Chondrocyte (in vitro differentiated cells): ENCODE measurements at regions not wholly inside any gene's neighbourhood (a gene's known extent, or its start where the extent isn't known, plus 50 kb on each side); places are given as distances from the start of the nearest gene placed in this dataset.

Experiments used
- DNase-seq: peaks from one replicate; pipeline ENCODE4 v3.0.0; 2021; ENCODE audit warnings: mixed read lengths, low spot score
- H3K27ac Mint-ChIP-seq: one replicate; pipeline ENCODE4 v1.8.0; 2021; ENCODE audit warnings: mild to moderate bottlenecking, moderate library complexity, mixed read lengths; ENCODE audit not compliant: unreplicated experiment
- H3K27me3 Mint-ChIP-seq: 2 replicates; pipeline ENCODE4 v1.8.0; 2021; ENCODE audit warnings: low read depth, mixed read lengths
- H3K36me3 Mint-ChIP-seq: 2 replicates; pipeline ENCODE4 v1.8.0; 2021; ENCODE audit warnings: low read depth, mixed read lengths
- H3K4me1 Mint-ChIP-seq: 2 replicates; pipeline ENCODE4 v1.8.0; 2021; ENCODE audit warnings: low read depth, mild to moderate bottlenecking, mixed read lengths
- H3K4me3 Mint-ChIP-seq: one replicate; pipeline ENCODE4 v1.8.0; 2021; ENCODE audit warnings: mild to moderate bottlenecking, moderate library complexity, mixed read lengths; ENCODE audit not compliant: unreplicated experiment
- H3K9me3 Mint-ChIP-seq: 2 replicates; pipeline ENCODE4 v1.8.0; 2021; ENCODE audit warnings: low read depth, mixed read lengths
- CTCF ChIP-seq: fragments of 200-600 bp; sonication (generic); IDR thresholded peaks from 2 replicates; pipeline ENCODE4 v1.5.0; 2021; ENCODE audit warnings: antibody characterized with exemption, mild to moderate bottlenecking, moderate library complexity

DNA sequence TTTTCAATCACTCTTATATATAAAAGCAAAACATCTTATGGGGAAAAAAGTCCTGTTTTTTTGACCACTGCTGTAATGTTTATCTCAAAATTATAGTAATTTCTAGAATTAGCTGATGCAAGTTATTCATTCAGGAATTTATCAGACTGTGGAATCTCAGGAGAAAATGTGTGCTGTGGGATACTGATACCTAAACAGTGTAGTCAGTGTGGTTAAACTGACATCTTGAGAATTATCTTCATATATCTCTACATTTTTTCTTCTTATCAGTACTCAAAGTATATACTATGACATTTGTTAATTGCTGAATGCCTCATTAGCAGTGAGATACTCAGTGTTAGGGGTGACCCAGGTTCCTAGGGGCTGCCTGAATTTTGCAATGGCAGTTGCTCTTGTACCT lies 839.3 kb downstream of the KCNT2 start:
- Mint-ChIP-seq H3K9me3 (peaks cover 6% of the 10 kb centered on the region), H3K4me3 (no peak overlapping the region), H3K27ac (no peak overlapping the region), H3K27me3 (no peaks in the 10 kb centered on the region), H3K4me1 (peaks cover 6% of the 10 kb centered on the region), H3K36me3 (no peaks in the 10 kb centered on the region)
- TF ChIP-seq CTCF: no peak
- DNase-seq: no peak

DNA sequence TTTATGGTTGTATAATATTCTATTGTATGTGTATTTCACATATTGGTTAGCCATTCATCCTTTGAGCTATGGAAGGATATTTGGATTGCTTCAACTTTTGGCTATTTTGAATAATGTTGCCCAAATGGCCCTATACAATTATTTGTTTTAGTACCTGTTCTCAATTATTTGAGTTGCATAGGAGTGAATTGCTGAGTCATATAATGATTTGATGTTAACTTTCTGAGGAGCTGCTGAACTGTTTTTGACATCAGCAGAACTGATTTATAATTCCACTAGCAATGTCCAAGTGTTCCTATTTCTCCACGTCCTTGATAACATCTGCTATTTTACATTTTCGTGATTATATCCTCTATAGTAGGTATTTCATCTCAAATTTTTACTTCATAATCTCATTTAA lies 839.9 kb downstream of the KCNT2 start:
- H3K4me1 Mint-ChIP-seq: peaks cover 7% of the 10 kb centered on the region
- no peak for TF ChIP-seq CTCF
- DNase-seq: no peak
- no peaks in the 10 kb centered on the region for H3K27me3 Mint-ChIP-seq
- H3K27ac Mint-ChIP-seq: no peak overlapping the region
- H3K9me3 Mint-ChIP-seq: peaks cover 7% of the 10 kb centered on the region
- no peaks in the 10 kb centered on the region for H3K36me3 Mint-ChIP-seq
- no peak overlapping the region for H3K4me3 Mint-ChIP-seq

DNA sequence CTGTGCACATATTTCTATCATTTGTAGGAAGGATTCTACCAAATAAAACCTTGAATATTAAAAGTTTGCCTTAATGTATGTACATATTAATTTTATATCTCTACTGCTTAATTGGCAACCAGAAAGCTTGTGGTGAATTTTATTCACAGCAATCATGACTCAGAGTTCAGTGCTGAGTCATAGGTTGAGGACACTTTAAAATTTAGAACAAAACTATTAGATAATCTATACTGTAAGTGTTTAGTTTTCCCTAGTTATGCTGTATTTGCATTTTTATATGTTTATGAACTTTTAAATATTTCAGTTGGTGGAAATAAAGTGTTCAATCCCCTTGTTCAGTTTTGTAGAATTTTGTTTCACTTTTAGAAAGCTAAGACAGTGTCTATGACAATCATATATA lies 841.5 kb downstream of the KCNT2 start:
- no peaks in the 10 kb centered on the region for H3K36me3 Mint-ChIP-seq
- H3K27ac Mint-ChIP-seq: no peak overlapping the region
- H3K9me3 Mint-ChIP-seq: peaks cover 7% of the 10 kb centered on the region
- no peak for DNase-seq
- H3K4me3 Mint-ChIP-seq: no peak overlapping the region
- no peak for TF ChIP-seq CTCF
- no peaks in the 10 kb centered on the region for H3K27me3 Mint-ChIP-seq
- peaks cover 7% of the 10 kb centered on the region for H3K4me1 Mint-ChIP-seq

GRCh38 chr1:195765099-195765498 lies 843.1 kb downstream of the KCNT2 start:
- H3K27ac Mint-ChIP-seq: no peak overlapping the region
- no peak overlapping the region for H3K4me3 Mint-ChIP-seq

GRCh38 chr1:195763907-195764374 lies 844.3 kb downstream of the KCNT2 start:
- no peak for DNase-seq
- Mint-ChIP-seq H3K36me3 (no peaks in the 10 kb centered on the region), H3K4me3 (no peak overlapping the region), H3K27me3 (no peaks in the 10 kb centered on the region), H3K4me1 (peaks cover 7% of the 10 kb centered on the region), H3K27ac (no peak overlapping the region), H3K9me3 (peaks cover 7% of the 10 kb centered on the region)
- TF ChIP-seq CTCF: no peak

More at GRCh38 chr1:195765099-195765498, 843.1 kb downstream of the KCNT2 start:
- Mint-ChIP-seq H3K9me3 (peaks cover 7% of the 10 kb centered on the region), H3K4me1 (peaks cover 7% of the 10 kb centered on the region), H3K27me3 (no peaks in the 10 kb centered on the region), H3K36me3 (no peaks in the 10 kb centered on the region)
- TF ChIP-seq CTCF: no peak
- no peak for DNase-seq
